GM21529 (cell line): ENCODE measurements at regions not wholly inside any gene's neighbourhood (a gene's known extent, or its start where the extent isn't known, plus 50 kb on each side); places are given as distances from the start of the nearest gene placed in this dataset.

Source experiments
- ATAC-seq: cut with Tn5 transposase; IDR thresholded peaks from one replicate; pipeline ENCODE4 v1.9.1; 2021; ENCODE audit not compliant: unreplicated experiment

DNA sequence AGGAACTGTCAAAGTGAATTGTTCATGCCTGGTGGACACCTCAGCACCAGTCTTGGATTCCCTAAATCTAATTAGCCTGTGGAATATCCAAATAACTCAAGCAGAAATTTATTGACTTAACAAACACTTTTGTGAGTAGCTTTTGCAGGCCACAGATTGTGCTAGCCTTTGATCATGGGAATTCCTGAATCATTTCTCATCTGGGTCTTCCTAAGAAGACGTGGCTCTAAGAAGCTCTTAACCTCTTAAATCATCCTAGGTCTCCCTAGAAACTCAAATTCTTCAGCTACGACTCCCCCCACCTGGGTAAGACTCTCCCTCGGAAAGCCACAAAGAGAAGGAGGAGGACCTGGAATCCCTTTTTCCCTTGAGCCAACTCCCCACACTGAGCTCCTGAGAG is 53.8 kb upstream of the PSEN2 start:
- no peak for ATAC-seq

DNA sequence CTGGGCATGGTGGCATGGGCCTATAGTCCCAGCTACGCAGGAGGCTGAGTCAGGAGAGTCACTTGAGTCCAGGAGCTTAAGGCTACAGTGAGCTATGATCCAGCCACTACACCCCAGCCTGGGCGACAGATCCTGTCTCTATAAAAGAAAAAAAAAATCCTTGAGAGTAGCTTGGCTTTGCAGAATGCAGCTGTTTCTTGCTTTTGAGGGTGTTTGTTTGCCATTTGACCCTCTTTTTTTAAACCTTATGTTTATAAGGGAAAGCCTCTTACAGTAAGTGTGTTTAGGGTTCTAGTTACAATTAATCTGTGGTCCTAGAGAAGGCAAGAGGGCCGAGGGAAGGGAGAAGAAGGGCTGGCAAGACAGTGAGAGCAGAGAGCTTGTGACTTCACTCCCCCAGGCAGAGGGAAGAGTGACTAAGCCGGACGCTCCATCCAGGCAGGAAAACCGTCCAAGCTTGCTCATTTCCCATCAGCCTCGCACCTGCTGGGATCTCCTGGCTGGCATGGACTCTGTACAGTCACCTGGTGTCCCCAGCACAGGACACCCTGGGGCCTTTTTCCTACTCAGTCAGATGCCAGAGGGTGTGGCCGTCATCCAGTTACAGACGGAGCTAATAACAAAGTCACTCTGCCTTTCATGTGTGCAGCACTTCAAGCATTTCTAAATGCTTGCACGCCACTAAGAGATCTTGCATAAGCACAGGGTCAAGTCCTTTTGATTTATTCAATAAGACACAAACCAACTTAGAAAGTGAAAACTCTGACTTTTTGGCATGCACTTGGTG is 55.5 kb upstream of the PSEN2 start:
- ATAC-seq: no peak

DNA sequence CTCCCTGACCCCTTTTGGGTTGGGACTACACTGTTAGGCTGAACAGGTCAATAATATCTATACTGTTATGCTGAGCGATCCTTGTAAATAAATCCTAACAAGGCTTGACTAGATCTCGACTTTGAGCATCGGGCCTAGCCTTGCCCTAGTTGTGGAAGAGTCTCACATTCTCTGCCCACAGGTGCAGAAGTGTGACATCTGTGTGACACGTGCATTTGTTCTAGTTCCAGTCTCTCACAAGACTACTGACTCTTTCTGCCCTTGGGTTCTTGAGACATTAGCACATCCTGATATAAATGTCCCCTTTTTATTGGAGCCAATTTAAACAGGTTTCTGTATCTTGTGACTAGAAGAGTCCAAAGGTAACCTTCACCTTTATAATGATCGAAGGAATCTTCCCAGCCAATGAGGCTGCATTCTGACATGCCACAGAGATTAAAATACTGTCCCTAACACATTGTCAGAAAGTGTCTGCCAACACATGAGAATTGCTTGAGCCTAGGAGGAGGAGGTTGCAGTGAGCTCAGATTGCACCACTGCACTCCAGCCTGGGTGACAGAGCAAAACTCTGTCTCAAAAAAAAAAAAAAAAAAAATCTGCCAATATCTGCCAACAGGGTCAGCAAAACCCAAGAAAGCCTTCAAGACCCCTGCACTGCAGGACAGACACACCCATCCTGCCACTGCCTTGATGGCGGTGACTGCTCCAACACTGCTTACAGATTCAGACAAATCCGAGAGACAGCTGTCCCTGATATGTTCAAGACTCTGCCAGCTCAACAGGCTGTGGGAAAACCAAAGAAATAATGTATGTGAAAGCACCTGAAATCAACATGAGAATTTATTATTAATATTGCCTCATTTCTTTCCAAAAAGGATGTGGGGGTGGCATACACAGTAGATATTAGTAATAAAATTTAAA is 56.5 kb upstream of the PSEN2 start:
- ATAC-seq: no peak

DNA sequence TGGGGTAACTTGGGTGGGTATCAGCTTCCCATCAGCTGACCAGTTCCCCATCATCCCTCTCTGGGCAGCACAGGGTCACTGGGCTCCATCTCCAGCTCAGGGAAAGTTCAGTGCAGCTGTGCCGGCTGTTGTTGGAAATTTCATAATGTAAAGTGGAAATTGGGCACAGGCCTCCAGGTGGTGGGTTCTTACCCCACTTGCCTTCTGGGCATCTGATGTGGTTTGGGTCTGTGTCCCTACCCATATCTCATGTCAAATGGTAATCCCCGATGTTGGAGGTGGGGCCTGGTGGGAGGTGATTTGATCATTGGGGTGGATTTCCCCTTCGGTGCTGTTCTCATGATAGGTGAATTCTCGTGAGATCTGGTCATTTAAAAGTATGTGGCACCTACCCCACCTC is 59.7 kb upstream of the PSEN2 start:
- no peak for ATAC-seq

DNA sequence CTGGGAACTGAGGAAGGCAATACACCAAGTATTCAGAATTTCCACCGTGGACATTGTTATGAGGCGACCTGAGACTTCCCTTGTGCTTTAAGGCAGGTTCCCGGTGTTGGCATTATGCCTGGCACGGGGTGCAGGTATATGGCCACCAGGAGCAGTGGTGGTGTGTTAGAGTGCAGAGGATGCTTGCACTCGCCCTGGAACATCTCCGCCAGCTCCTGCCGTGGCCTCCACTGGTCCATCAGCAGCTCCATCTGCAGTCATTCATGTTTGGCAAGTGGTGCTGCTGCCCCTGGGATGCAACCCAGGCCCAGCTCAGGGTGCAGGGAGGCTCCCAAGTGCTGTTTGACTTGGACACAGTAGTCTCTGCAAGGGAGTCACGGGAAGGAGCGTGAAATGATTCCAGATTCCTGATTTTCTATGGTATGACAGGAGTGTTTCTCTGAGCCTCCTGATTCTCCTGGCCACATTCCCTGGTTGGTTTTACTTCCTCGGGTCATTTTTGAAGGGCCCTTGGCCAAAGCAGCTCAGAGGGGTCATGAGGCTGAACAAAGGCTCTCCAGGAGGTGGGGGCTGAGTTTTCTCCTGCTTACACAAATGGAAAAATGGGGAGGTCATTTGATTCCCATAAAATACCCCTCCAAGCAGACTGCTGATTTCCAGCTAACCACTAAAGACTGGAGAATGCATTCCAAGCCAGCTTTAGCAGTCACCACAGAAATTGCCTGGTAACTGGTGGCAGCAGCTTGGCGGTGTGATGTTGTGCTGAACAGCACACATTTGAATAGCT is 60.4 kb upstream of the PSEN2 start:
- ATAC-seq: no peak

DNA sequence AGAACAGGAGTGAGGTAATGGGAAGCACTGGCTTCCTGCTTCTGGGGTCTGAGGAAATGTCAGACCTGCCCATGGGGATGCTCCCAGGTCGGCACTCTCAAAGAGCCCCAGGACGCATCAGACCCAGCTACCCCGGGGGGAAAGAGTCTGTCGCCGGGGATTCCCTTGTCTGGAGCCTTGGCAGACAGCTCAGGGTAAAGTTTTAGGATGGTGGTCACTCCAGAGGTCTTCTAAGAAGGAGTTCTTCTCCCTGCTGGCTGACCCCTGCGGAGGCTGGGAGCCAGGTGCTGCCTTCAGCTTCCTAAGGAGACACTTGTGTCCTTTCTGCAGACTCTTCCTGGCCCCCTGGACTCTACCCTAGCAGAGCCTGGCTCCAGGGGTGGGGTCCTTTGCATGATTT is 61.9 kb upstream of the PSEN2 start:
- no peak for ATAC-seq

DNA sequence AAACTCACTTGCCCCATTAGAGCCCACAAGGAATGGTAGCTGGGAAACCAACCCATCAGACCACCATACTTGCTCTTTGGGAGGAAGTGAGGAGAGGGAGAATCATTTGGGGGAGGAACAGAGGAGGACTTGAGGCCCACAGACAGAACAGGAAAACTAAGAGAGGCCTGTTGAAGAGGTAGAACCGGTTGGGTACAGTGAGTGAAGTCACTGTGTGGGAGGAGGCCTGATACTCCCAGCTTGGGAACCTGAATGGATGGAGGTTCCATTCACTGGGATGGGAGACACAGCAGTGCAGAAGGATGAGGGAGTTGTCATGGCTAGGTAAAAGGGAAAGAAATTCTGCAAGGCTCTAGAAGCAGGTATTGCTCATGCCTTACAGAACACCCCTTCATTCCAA is 63.4 kb upstream of the PSEN2 start:
- no peak for ATAC-seq

DNA sequence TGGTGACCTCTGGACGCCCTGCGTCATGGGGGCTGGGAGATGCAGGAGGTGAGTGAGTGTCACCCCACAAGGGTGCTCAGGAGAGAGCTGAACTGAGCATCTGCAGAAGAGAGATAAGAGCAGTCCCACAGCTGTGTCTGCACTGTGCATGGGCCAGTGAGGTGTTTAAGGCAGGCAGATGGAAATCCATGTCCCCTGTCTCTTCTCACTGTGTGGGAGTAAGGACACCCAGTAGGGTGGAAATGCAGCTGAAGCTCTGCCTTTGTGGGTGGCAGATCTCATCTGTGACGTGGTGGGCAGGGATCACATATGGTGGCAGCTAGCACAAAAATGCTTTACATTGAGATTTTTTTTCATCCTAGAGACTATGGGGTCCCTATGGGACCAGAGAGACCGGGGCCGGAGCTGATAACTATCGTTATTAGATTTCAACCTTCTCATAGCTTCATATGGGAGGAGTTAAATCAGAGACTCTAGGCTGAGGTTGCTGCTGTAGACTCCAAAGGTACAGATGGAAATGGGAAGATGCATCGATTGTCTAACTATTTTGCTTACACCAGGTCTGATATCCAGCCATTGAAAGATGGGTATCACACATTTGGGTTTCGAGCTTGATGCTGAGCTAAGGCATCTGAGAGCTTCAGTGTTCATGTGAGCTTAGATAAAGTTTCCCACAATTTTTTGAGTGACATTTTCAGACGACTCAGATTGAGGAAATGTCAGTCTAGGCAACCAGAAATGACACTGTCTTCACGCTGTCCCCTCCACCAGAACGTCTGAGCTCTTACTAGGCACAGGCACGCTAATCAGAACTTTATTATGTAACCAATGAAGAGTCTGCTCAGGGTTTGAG is 65.3 kb upstream of the PSEN2 start:
- ATAC-seq: no peak

DNA sequence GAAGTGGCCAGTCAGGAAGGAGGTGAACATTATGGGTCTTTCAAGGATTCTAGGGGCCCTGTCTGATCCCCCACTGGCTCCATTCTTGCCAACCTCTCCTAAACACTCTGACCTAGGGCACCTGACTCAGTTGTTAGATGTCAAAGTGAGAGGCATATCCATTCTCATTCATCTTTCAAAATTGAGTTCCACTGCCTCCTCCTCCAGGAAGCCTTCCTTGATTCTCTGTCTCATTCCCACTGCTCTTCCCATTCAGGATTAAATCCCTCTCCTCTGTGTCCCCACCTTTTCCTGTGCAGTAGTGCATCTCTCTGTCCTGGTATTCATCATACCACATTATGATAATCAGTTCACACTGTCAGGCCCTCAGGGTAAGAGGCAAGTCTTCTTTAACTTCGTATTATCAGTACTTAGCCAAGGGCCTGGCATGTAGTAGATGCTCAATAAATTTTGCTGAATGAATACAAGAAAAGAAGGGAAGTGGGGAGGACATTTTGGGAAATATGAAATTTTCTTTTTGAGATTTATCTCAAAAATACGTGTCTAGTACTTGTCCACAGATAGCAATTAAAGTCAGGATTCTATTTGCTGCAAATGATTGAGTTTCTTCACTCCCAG is 61.8 kb upstream of the ITPKB start:
- no peak for ATAC-seq

DNA sequence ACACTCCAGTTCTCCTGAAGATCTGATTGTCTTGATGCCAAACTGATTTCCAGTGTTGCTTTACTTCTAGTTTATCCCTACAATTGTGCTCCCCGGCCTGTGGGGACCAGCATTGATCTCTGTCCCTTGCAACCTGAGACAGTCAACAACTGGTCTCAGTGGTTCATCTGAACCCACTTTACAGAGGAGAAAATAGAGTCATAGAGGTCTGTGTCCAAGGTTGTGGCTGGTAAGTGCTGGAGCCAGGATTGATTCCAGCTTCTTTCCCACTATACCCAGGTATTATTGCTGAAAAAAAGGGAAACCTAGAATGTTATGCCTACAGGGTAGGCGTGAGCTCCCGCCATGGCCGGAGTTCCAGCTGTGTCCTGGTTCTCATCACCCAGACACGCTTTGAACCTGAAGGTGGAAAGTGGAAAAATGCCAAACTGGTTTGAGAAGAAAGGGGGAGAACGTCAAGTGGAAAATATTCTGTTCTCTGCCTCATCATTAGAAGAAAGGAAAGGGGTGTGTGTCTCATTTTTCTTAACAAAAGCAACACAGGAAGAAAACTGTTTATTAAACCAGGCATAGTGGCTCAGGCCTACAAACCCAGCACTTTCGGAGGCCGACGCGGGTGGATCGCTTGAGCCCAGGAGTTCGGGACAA is 60.7 kb upstream of the ITPKB start:
- ATAC-seq: no peak

DNA sequence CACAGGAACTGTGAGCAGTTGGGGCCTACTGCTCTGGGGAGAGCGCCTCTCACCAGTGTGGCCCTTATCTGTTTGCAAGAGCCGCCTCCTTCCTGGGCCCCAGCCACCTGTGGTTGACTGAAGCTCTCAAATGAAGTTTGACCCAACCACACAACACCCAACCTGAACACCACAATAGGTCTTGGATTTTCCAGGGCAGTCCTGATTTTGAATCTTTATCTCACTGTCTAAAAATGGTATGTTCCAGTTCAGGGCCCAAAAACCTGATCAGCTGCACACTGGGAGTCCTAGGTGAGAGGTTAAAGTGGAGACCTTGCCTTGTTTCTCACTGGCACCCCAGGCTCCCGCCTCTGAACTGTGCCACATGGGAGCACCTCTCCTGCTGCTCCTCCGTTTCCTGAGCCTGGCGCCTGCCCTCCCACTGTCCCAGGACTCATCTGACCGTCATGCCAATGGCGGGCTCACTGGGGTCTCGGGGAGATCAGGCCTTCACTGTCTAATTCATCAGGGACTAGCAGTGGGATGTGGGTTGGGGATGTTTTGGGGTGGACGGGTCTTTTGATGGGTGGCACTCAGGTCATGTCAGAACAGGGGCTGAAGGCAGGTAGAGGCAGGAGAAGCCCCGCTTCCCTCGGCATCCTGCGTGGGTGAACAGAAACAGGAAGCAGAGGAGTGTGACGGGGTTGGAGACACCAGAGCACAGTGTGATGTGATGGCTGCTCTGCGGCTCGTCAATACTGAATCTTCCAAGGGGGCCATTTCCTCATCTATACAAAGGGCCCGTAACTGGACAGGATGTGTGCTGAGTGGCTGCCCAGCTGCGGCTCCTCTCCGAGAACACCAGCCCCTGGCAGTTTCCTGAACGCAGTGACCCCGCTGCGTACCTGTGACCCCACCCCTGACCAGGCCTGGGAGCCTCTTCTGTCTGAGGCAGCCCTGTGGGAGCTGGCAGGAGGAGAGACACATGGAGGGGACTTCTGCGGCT is 59.6 kb upstream of the ITPKB start:
- ATAC-seq: peak; percentile 87

DNA sequence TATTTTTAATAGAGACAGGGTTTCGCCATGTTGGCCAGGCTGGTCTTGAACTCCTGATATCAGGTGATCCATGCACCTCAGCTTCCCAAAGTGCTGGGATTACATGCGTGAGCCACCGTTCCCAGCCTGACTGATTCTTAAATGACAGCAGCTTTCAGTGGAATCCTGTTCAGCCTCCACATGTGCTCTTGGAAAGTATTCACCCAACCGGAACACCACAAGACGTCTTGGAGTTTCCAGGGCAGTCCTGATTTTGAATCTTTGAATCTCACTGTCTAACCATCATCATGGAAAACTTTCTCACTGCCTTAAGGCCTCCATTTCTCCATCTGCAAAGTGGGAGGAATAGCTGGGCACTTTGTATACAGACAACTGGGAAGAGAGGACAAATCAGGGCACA is 58.1 kb upstream of the ITPKB start:
- ATAC-seq: no peak

DNA sequence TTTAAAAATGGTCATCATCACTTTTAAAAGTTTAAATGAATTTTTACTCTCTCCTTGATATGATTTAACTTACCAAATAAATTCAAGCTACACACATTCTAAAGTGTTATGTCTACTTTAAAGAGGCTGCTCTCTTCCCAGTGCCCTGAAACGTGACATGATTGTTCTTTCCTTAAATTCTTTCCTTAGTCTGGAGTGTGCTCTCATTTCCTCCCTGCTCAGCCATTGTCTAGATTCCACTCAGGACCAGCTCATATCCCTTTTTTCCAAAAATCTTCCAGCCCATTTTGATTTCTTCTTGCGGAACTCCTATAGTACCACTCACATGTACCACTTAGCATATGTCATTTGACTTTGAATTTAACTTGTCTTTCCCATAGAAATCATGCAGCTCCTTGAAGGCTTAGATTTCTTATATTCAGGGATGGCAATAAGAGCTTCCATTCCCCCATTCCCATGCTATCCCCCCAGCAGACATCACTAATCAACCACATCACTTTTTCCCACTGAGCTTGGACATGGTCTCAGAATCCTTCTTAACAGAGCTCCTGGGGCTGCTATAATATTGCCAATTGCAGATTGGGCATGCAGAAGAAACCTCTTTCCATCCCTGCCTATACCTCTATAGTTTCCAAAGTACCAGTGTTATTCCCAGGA is 54.7 kb upstream of the ITPKB start:
- ATAC-seq: no peak

DNA sequence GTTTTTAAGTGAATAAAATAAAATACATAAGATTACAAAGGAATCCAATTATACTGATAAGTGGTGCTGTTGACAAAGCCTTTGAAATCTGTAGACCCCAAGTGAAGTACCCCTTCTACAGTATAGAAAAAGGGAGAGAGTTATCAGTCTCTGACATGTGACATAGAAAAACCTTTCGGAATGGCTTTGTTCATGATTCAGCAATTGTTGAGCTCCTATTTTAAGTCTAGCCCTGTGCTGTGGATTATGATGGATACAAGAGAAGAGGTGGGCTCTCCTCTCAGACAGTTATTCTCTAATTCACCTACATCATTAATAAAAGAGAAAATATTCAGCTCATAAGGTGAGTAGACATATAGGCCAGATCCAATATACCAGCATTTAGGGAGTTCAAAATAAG is 53.3 kb upstream of the ITPKB start:
- no peak for ATAC-seq

DNA sequence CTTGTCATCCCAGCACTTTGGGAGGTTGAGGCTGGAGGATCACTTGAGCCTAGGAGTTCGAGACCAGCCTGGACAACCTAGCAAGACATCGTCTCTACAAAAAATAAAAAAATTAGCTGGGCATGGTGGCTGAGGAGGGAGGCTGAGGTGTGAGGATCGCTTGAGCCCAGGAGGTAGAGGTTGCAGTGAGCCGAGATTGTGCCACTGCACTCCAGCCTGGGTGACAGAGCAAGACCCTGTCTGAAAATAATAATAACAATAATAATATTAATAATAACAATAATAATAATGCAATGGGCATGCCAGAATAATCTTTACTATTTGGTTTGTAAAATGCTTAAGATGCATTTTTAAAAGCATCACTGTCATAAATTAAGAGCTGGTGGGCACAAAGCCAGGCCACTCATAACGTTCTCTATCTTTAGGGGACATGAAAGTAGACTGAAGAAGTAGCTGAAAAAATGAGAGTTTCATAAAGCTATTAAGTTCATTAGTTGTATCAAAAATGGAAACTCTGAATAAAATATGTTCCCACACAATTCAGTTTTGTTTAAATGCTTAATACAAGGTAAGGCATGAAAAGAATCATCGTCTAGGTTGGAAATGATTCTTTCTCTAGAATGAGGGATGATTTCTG is 51.6 kb upstream of the ITPKB start:
- ATAC-seq: no peak

DNA sequence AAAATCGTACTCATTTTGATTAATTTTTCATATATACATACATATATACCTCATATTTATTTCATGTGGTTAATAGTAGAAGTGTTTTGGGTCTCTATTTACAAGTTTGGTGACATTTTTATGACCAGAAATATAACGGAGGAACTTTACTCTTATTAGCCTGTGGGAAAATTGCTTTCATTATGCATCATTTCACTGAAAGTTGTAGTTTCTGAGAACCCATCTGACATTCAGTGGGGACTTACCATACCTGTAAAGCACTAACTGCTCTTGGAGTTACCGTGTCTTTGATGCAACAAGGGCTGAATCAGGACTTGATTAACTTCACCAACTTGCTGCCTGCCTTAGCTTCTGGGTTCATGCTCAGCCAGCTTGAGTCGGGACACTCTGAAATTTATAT is 49.9 kb upstream of the ITPKB start:
- ATAC-seq: peak; percentile 51
